Heart right ventricle (tissue), 16 donors: ENCODE measurements at regions not wholly inside any gene's neighbourhood (a gene's known extent, or its start where the extent isn't known, plus 50 kb on each side); places are given as distances from the start of the nearest gene placed in this dataset.

Experiments used
- ATAC-seq, 8 donors: fragments of 200-7000 bp; cut with Tn5 transposase; one replicate each; pipeline ENCODE4 v1.9.1; 2020; ENCODE audit warnings: mild to moderate bottlenecking in 8 of 8, moderate library complexity in 8 of 8, moderate number of reproducible peaks in 1 of 8
- DNase-seq, 2 donors: peaks; one replicate each; pipeline ENCODE4 v3.0.0-alpha.2; 2020
- H3K27ac ChIP-seq, 10 donors: fragments of 200-600 bp; sonication (generic) in 2 of 10; one replicate each; pipeline versions ENCODE4 v1.5.0 to v1.8.0; 2020 to 2022; ENCODE audit warnings: mild to moderate bottlenecking in 3 of 10
- H3K27me3 ChIP-seq, 7 donors: fragments of 200-600 bp; one replicate each; pipeline ENCODE4 v1.8.0; 2021 to 2022; ENCODE audit warnings: mild to moderate bottlenecking in 2 of 7
- H3K36me3 ChIP-seq, 9 donors: fragments of 200-600 bp; sonication (generic) in 1 of 9; one replicate each; pipeline versions ENCODE4 v1.5.0 to v1.8.0; 2020 to 2022; ENCODE audit warnings: mild to moderate bottlenecking in 2 of 9
- H3K4me1 ChIP-seq, 9 donors: fragments of 200-600 bp; sonication (generic) in 1 of 9; one replicate each; pipeline versions ENCODE4 v1.5.0 to v1.8.0; 2020 to 2022; ENCODE audit warnings: mild to moderate bottlenecking in 4 of 9
- H3K4me3 ChIP-seq, 10 donors: fragments of 200-600 bp; sonication (generic) in 2 of 10; one replicate each; pipeline versions ENCODE4 v1.5.0 to v1.8.0; 2020 to 2022; ENCODE audit warnings: mild to moderate bottlenecking in 7 of 10, moderate library complexity in 2 of 10
- H3K9me3 ChIP-seq, 11 donors: fragments of 200-600 bp in 10 of 11; sonication (generic) in 2 of 11; one replicate each; pipeline versions ENCODE4 v1.5.0 to v1.8.0; 2013 to 2022; ENCODE audit warnings: mild to moderate bottlenecking in 2 of 11, control low read depth in 1 of 11, moderate library complexity in 1 of 11
- WGBS, 2 donors: extraction: QIAGEN DNeasy Blood & Tissue Kit; methylation state at CpG; one replicate each; pipeline ENCODE4 v1.1.7; 2013; ENCODE audit warnings: inconsistent platforms in 1 of 2; 5-methylcytosine and 5-hydroxymethylcytosine counted together
- intact Hi-C, 10 donors: fragments of 100-400 bp; cut with DNase I; formaldehyde crosslinking; loops; one replicate each; pipeline versions ENCODE4 v1.11.1 to v1.14.2; 2022
- TF ChIP-seq, protein P1 (sequence below), 9 donors: fragments of 200-600 bp; sonication (generic) in 2 of 9; IDR thresholded peaks; one replicate each; pipeline versions ENCODE4 v1.5.0 to v1.8.0; 2021 to 2022; ENCODE audit warnings: antibody characterized with exemption in 9 of 9, mild to moderate bottlenecking in 5 of 9, moderate library complexity in 1 of 9
- donor health status: Arrhythmogenic right ventricular cardiomyopathy.
- donor health status: ischemic (EF 13 %, LVEDD 7.1; RV severe dilation, severe dysfunction).
- donor health status: healthy with polysubstance abuse.
- donor health status: DM: no; HTN: yes; CAD: no.
- donor health status: DM: no; HTN: no; CAD: no.
- donor health status: ischemic (EF 25% LVEDD 6.9; RV normal size, moderate dysfunction).
- donor health status: ischemic (EF 25% LVEDD 5.7; RV mildly dilated, moderate dysfunction).
- donor health status: healthy.
- donor health status: DM: yes; HTN: yes; CAD: no.
- donor health status: Ischemic cardiomyopathy.
- donor health status: ischemic (EF 35%, LVEDD 5.7; RV mildly dilated, moderate dysfunction).
- donor health status: nonischemic (EF 11% LVEDD 7.7; RV severe dilation, severe dysfunction).
- donor health status: DM: yes; HTN: yes; CAD: no.
- donor health status: PGD.
- donor health status: ischemic (EF 29% LVEDD 5.4; RV normal size, mild dysfunction).
- donor health status: nonischemic (EF 23%, LVEDD 6.1; RV moderate dilation, normal function).

DNA sequence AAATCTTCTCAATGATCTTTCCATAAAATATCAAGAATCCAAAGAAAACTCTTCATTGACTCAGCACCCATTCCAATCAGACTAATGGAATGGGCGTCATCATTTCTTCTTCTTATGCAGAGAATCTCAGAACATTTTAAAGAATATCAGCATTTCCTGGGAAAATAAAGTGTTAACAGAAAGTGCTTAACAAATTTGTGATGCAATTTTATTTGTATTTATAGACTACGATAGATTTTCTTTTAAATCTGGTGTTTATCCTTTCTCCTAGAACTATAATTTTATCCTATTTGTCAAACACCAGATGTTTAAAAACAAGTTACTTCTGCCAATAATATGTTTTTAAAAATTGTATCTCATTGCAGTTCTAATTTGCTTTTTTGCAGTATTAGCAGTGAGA lies 330.7 kb downstream of the COL12A1 start:
- TF ChIP-seq, protein P1, sequence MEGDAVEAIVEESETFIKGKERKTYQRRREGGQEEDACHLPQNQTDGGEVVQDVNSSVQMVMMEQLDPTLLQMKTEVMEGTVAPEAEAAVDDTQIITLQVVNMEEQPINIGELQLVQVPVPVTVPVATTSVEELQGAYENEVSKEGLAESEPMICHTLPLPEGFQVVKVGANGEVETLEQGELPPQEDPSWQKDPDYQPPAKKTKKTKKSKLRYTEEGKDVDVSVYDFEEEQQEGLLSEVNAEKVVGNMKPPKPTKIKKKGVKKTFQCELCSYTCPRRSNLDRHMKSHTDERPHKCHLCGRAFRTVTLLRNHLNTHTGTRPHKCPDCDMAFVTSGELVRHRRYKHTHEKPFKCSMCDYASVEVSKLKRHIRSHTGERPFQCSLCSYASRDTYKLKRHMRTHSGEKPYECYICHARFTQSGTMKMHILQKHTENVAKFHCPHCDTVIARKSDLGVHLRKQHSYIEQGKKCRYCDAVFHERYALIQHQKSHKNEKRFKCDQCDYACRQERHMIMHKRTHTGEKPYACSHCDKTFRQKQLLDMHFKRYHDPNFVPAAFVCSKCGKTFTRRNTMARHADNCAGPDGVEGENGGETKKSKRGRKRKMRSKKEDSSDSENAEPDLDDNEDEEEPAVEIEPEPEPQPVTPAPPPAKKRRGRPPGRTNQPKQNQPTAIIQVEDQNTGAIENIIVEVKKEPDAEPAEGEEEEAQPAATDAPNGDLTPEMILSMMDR (IDR thresholded peaks at IDR 0.05): no peak
- WGBS, 2 donors: 84 to 87% methylated on average over 2 of the region's 2 CpGs
- Histone ChIP-seq H3K36me3 (no peaks in the 10 kb centered on the region), H3K4me3 (no peak overlapping the region), H3K27me3 (no peaks in the 10 kb centered on the region), H3K9me3 (peaks cover 0 to 17% (median 0%) of the 10 kb centered on the region in 11 donors), H3K27ac (no peak overlapping the region), H3K4me1 (no peaks in the 10 kb centered on the region)
- intact Hi-C loops: no loop called here
- DNase-seq: no peak
- ATAC-seq: no peak

DNA sequence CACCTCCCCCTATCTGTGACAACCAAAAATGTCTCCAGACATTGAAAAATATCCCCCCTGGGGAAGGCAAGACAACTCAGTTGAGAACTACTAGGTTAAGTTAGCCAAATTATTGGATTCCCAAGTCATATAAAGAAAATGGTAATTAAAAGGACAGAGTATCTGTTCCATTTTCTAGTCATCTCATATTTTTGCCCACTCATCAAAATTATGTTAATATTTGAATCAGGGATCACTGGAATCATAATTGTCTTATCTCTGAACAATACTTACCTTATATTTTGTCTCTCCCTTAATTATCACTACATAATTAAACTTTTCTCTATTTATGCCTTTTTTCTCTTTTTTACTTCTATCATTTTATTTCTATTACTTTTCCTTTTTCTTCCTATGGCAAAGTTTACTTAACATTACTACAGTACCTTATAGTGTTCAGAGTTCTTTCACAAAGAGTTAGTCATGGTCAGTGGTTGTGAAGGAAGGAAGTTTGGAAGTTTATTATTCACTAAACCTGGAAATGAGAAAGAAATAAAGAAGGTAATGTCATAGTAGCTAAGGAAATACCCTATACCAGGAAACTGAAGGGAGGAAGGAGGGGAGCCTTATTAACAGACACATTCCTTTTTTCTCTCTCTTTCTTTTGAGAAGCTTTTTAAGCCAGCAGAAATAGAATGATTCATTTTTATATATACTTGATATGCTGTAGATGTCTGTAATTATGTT lies 332.9 kb downstream of the COL12A1 start:
- Histone ChIP-seq H3K4me1 (no peaks in the 10 kb centered on the region), H3K4me3 (no peak overlapping the region), H3K27ac (no peak overlapping the region), H3K9me3 (peaks cover 0 to 21% (median 0%) of the 10 kb centered on the region in 11 donors), H3K36me3 (no peaks in the 10 kb centered on the region), H3K27me3 (no peaks in the 10 kb centered on the region)
- DNase-seq (no peak), ATAC-seq (no peak)
- intact Hi-C loops: no loop called here
- TF ChIP-seq, protein P1 (IDR thresholded peaks at IDR 0.05): no peak

DNA sequence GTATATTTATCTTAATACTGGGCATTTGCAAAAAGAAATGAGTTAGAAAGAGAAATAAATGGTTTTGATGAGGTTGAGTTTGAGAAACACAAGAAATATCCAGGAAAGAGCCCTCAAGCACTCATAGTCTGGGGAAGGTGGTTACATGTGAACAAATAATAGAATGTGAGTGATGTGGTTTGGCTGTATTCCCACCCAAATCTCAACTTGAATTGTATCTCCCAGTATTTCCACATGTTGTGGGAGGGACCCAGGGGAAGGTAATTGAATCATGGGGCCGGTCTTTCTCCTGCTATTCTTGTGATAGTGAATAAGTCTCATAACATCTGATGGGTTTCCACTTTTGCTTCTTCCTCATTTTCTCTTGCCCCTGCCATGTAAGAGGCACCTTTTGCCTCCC lies 334.1 kb downstream of the COL12A1 start:
- Histone ChIP-seq H3K9me3 (peaks cover 0 to 21% (median 0%) of the 10 kb centered on the region in 11 donors), H3K27ac (no peak overlapping the region), H3K36me3 (no peaks in the 10 kb centered on the region), H3K27me3 (no peaks in the 10 kb centered on the region), H3K4me1 (no peaks in the 10 kb centered on the region), H3K4me3 (no peak overlapping the region)
- WGBS, 2 donors: 54 to 77% methylated on average over 1 of the region's 1 CpG
- ATAC-seq (no peak), DNase-seq (no peak)
- TF ChIP-seq, protein P1 (IDR thresholded peaks at IDR 0.05): no peak
- intact Hi-C loops: no loop called here

DNA sequence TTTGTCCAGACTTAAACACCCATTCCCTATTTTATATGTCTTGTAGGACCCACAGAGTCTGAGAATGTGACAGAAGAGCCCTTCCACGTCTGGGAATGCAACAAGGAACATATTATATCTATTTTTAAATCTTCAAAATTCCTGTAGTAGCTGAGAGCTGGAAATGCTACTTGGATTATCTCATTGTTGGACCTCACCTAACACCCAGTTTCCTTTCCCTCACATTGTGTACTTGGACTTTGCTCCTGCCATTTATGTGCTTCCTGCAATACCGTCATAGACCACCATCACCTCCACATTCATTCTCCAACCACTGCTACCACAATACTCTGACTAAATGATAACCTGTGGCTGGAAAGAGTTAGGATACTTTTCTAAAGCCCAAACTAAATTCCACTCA lies 335.4 kb downstream of the COL12A1 start:
- peaks cover 0 to 21% (median 0%) of the 10 kb centered on the region in 11 donors for H3K9me3 ChIP-seq
- no peak overlapping the region for H3K27ac ChIP-seq
- H3K4me3 ChIP-seq: no peak overlapping the region
- 35 to 44% methylated on average over 2 of the region's 2 CpGs for WGBS, 2 donors
- no peaks in the 10 kb centered on the region for H3K4me1 ChIP-seq
- ATAC-seq (no peak), DNase-seq (no peak)
- intact Hi-C loops: no loop called here
- no peaks in the 10 kb centered on the region for H3K36me3 ChIP-seq
- no peaks in the 10 kb centered on the region for H3K27me3 ChIP-seq
- TF ChIP-seq, protein P1 (IDR thresholded peaks at IDR 0.05): peak in 2 of 9 donors; percentile 13 to 21
